HPDE6-E6E7 (cell line): ENCODE measurements at regions not wholly inside any gene's neighbourhood (a gene's known extent, or its start where the extent isn't known, plus 50 kb on each side); places are given as distances from the start of the nearest gene placed in this dataset.
"Not testable (repeated sequence)": the region's sequence is repeated elsewhere in the genome, so short reads cannot be mapped to it uniquely, and the experiment has no call there.

Source experiments
- DNase-seq: peaks from one replicate; pipeline ENCODE4 v3.0.0; 2011; ENCODE audit warnings: missing footprints; ENCODE audit errors: extremely low spot score

DNA sequence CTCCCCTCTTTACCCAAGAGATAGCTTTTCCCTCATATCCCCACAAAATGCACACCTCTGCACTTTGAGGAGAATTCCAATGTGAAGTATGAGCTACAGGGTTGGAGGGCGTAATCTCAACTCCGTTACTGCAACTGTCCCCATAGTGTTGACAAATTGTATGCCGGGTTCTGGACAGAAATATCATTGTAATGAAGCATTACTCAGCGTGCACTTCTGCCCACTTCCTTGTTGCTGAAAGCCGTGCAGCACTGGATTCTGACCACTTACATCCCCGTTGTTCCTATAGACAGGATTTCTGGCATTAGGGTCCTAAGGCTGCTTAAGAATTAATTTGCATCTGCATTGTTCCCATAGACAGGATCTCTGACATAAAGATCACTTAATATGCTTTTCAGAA lies 205.6 kb downstream of the RHOU start:
- DNase-seq, result no peak

DNA sequence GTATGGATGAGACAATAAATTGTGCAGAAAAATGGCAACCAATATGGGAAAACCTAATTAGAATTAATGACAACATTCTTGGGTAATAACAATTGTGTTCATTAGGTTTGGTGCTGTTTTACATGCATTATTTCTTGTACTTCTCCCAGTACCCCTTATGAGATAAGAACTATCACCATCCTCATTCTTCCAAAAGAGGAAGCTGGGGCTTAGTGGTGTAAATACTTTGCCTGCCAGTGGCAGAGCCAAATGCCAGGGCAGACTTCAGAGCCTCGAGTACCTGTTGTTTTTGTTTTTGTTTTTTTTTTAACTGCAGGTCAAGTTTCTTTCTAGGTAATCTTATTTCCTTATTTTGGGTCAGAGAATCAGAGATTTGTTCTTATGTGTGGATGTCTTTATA lies 206.4 kb downstream of the RHOU start:
- no peak for DNase-seq

- no peak for DNase-seq
Observed at GRCh38 chr1:228943436-228943835, 208.2 kb downstream of the RHOU start.

DNA sequence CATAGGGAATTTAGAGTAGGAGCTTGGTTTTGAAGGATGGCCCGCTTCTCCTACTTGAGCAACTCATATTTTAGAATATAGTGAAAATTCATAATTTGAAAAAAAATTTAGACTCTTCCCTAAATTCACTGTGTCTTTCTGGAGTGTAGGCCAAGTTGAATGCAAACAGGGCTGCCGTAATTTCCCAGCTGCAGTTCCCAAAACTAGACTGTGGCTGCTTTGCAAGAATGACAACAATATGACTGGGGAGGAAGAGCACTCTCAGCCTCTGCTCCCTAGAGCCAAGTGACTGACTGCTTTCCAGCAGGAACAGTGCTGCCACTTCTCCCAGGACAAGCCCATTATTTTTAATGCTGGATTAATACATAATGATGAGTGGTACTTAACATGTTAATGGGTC lies 209.0 kb downstream of the RHOU start:
- DNase-seq, result no peak

DNA sequence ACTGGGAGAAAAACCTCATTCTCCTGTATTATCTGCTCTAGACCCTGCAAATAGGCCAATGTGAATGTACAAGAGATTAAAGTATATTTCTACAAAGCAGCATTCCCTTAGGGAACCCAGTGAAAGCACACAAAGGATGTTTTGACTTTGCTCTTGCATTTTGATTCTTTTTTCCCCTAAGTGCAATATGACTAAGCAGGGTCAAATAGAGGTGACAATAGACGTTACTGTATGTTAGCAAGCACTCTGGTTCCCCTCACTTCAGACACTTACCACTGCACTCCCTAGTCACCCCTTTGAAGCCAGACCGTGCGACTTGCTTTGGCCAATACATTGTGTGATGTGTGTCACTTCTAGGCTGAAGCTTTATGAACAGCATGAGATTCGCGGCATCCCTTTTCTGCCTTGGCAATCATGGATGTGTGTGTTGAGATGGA lies 209.7 kb downstream of the RHOU start:
- DNase-seq, result no peak

DNA sequence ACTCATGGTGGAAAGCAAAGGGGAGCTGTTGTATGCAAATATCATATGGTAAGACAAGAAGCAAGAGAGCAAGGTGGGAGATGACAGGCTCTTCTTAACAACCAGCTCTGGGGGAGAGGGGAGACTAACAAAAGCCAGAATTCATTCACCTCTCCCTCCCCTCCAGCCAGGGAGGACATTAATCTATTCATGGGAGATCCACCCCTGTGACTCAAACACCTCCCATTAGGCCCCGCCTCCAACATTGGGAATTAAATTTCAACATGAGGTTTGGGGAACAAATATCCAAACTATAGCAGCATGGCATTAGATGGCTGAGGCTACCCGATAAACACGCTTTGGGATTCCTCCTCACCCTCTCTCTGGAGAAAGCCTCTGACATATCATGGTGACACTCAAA lies 210.6 kb downstream of the RHOU start:
- no peak for DNase-seq

- DNase-seq, result not testable (repeated sequence)
Observed at GRCh38 chr1:228949617-228950016, 214.3 kb downstream of the RHOU start.

DNA sequence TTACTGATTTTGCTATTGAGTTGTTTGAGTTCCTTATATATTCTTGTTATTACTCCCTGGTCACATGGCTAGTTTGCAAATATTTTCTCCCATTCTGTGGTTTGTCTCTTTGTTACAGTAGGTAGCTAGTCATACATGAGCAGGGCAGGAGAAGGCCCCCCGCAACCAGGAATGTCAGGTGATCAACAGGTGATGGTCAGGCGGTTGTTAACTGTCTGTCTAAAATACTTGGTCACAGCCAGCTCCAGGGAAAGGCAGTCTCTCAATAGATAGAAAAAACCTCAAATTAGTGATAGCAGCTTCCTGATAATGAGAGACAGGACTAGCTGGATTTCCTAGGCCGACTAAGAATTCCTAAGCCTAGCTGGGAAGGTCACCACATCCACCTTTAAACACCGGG lies 217.9 kb downstream of the RHOU start:
- no peak for DNase-seq

- DNase-seq, result not testable (repeated sequence)
Observed at GRCh38 chr1:228953808-228954207, 218.5 kb downstream of the RHOU start.

DNA sequence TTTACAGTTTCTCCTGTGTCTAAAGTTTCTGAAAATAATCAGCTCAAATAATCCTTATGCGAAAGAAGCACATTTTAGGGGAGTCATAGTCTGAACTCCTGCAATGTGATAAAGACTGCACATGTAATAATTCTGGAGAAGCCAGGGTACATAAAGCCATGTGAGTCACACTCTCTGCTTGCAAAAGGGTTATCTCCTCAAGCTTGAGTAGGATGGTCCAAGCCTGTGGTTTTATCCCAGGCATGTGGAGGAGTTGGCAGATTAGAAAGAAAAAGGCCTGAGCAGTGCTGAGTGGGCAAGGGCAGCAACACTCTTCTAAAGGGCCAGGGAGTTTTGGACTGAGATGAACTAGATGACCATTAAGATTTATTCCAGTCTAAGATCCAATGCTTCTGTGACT lies 220.4 kb downstream of the RHOU start:
- no peak for DNase-seq

- DNase-seq, result no peak
Observed at GRCh38 chr1:228956864-228957263, 221.6 kb downstream of the RHOU start.

GRCh38 chr1:228957535-228957934 lies 222.3 kb downstream of the RHOU start:
- DNase-seq, result no peak

DNA sequence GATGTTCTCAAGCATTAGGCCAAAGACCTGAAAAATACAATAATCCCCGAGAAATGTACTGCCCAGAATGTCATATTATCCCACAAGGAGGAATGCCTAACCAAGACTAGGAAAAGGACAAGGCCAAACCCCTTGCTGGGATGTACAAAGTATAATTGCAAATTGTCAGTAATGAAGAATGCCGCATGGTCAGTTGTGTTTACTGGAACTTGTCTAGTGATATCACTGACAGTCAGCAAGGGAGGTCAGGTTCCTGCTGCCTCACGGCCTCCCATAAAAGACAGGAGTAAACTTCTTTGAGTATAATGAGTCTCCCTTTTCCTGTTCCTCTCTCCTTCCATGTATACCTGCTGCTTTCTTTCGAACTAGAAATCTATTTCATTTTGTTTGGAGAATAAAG lies 222.8 kb downstream of the RHOU start:
- no peak for DNase-seq

DNA sequence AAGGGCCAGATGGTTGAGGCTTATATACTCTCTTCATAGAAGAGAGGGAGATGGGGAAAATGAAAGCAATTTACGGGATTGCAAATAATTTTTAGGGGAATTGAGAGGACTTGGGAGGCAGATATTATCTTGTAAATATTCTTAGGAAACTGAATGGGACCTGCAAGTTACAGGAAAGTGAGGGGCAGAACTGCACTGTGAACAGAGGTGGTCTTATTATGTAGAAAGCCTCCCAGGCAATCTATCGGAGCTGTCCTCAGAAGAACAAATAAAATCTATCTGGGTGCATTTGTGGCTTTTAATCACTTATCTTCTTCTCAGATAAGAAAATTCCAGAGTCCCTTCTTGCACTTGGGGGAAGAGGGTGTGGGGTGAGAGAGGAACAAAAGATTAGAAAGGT lies 223.5 kb downstream of the RHOU start:
- no peak for DNase-seq

GRCh38 chr1:228960705-228961104 lies 225.4 kb downstream of the RHOU start:
- DNase-seq, result no peak

GRCh38 chr1:228961511-228961910 lies 226.2 kb downstream of the RHOU start:
- DNase-seq, result no peak

- no peak for DNase-seq
Observed at GRCh38 chr1:228963795-228964177, 228.5 kb downstream of the RHOU start.

GRCh38 chr1:228964178-228965089 lies 229.2 kb downstream of the RHOU start:
- DNase-seq, result no peak

- DNase-seq, result no peak
Observed at GRCh38 chr1:228968891-228969606, 233.8 kb downstream of the RHOU start.

GRCh38 chr1:228969953-228970800 lies 234.9 kb downstream of the RHOU start:
- no peak for DNase-seq

- DNase-seq, result no peak
Observed at GRCh38 chr1:228972576-228972975, 237.3 kb downstream of the RHOU start.

DNA sequence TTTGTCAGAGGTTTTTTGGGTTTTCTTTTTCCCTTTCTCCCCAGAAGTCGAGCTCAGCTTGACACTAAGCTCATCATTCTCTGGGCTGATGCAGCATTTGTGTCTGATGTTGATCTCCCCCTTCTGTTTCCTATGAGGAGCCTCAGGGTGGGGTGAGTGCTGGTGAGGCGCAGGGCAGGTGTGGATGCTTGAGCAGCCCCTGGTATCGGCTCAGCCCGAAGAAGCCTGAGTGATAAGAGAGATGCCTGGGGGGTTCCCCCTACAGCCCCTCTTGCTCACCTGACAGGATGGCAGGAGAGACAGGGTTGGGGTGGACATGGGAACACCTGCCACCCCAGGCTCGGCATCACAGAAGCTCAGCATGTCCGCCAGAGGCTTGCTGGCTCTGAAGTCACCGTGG lies 239.0 kb downstream of the RHOU start:
- DNase-seq, result no peak
